ENCODE measurements at regions not wholly inside any gene's neighbourhood (a gene's known extent, or its start where the extent isn't known, plus 50 kb on each side); places are given as distances from the start of the nearest gene placed in this dataset.

DNA sequence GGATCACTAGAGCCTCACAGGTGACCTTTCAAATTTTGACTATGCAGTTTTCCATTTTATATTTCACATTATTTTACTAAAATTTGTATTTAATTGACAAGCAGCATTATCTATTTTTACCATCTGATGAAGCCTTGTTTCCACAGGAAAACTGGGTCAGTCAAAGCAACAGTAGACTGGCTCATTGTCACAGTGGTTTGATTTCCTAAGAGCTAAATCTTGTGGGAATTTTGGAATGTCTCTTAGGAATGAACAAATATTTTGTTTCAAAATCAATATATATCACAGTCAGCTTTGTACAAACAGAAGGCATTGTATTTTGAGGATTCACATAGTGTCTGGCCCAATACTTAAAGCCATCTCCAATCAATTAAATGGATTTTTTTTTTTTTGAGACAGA, 152.6 kb upstream of the RNPC3 start:
- Histone ChIP-seq H3K27me3 (ENCODE audit: insufficient read depth, poor library complexity, severe bottlenecking) (no peaks in the 10 kb centered on the region), H3K4me1 (ENCODE audit: insufficient read depth, poor library complexity, severe bottlenecking) (no peaks in the 10 kb centered on the region), H3K36me3 (ENCODE audit: low read depth) (no peaks in the 10 kb centered on the region), H3K9me3 (ENCODE audit: severe bottlenecking) (no peaks in the 10 kb centered on the region), H3K4me3 (ENCODE audit: severe bottlenecking) (no peak overlapping the region), H3K27ac (ENCODE audit: poor library complexity, severe bottlenecking) (no peak overlapping the region)
- TF ChIP-seq, protein P1, sequence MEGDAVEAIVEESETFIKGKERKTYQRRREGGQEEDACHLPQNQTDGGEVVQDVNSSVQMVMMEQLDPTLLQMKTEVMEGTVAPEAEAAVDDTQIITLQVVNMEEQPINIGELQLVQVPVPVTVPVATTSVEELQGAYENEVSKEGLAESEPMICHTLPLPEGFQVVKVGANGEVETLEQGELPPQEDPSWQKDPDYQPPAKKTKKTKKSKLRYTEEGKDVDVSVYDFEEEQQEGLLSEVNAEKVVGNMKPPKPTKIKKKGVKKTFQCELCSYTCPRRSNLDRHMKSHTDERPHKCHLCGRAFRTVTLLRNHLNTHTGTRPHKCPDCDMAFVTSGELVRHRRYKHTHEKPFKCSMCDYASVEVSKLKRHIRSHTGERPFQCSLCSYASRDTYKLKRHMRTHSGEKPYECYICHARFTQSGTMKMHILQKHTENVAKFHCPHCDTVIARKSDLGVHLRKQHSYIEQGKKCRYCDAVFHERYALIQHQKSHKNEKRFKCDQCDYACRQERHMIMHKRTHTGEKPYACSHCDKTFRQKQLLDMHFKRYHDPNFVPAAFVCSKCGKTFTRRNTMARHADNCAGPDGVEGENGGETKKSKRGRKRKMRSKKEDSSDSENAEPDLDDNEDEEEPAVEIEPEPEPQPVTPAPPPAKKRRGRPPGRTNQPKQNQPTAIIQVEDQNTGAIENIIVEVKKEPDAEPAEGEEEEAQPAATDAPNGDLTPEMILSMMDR (IDR thresholded peaks at IDR 0.05; ENCODE audit: poor library complexity, severe bottlenecking) = no peak
- DNase-seq (ENCODE audit: low spot score) = no peak
- no peak for ATAC-seq (ENCODE audit: low read depth)

DNA sequence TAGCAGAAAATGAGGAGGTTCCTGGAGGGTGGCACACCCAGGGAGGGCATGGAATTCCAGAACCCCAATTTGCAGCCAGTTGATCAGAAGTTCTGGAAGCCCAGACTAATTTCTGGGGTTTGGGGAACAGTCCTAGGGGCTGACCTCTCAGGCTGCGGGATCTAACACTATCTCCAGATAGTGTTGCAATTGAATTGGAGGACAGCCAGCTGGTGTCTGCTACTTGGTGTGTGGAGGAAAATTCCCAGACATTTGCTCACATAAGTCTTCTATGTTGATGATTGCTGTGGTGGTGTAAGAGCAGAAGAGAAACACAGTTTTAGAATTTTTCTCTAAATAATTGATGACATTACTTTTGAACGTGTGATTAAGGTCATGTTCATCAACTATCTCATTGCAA, 154.3 kb upstream of the RNPC3 start:
- peak overlapping the region; percentile 29 for H3K27ac ChIP-seq (ENCODE audit: poor library complexity, severe bottlenecking)
- H3K4me1 ChIP-seq (ENCODE audit: insufficient read depth, poor library complexity, severe bottlenecking) = no peaks in the 10 kb centered on the region
- H3K9me3 ChIP-seq (ENCODE audit: severe bottlenecking) = no peaks in the 10 kb centered on the region
- TF ChIP-seq, protein P1 (IDR thresholded peaks at IDR 0.05; ENCODE audit: poor library complexity, severe bottlenecking) = no peak
- H3K4me3 ChIP-seq (ENCODE audit: severe bottlenecking) = no peak overlapping the region
- no peaks in the 10 kb centered on the region for H3K36me3 ChIP-seq (ENCODE audit: low read depth)
- peak; percentile 44; the same call in 2 of the 3 replicates for ATAC-seq (ENCODE audit: low read depth)
- H3K27me3 ChIP-seq (ENCODE audit: insufficient read depth, poor library complexity, severe bottlenecking) = no peaks in the 10 kb centered on the region
- no peak for DNase-seq (ENCODE audit: low spot score)

DNA sequence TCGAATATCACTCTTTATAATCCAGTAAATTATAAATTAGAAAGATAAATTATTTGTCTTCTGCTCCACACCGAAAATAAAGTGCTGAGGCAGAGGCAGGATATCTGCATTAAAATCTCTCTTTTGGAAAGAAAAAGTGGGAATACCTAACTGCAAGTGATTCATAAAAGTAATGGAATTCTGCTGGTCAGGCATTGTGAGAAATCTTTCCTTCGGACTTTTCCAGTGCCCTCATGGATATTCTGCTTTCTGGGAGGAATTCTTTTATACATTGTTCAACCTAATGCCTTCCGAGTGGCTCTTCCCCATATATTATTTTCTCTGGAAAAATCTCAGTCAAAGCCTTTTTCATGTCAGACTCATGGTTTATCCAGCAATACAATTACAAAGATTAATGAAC, 158.3 kb upstream of the RNPC3 start:
- H3K4me3 ChIP-seq (ENCODE audit: severe bottlenecking) = no peak overlapping the region
- DNase-seq (ENCODE audit: low spot score) (no peak), ATAC-seq (ENCODE audit: low read depth) (no peak)
- no peaks in the 10 kb centered on the region for H3K4me1 ChIP-seq (ENCODE audit: insufficient read depth, poor library complexity, severe bottlenecking)
- TF ChIP-seq, protein P1 (IDR thresholded peaks at IDR 0.05; ENCODE audit: poor library complexity, severe bottlenecking) = no peak
- no peaks in the 10 kb centered on the region for H3K9me3 ChIP-seq (ENCODE audit: severe bottlenecking)
- no peaks in the 10 kb centered on the region for H3K27me3 ChIP-seq (ENCODE audit: insufficient read depth, poor library complexity, severe bottlenecking)
- no peaks in the 10 kb centered on the region for H3K36me3 ChIP-seq (ENCODE audit: low read depth)
- H3K27ac ChIP-seq (ENCODE audit: poor library complexity, severe bottlenecking) = no peak overlapping the region

DNA sequence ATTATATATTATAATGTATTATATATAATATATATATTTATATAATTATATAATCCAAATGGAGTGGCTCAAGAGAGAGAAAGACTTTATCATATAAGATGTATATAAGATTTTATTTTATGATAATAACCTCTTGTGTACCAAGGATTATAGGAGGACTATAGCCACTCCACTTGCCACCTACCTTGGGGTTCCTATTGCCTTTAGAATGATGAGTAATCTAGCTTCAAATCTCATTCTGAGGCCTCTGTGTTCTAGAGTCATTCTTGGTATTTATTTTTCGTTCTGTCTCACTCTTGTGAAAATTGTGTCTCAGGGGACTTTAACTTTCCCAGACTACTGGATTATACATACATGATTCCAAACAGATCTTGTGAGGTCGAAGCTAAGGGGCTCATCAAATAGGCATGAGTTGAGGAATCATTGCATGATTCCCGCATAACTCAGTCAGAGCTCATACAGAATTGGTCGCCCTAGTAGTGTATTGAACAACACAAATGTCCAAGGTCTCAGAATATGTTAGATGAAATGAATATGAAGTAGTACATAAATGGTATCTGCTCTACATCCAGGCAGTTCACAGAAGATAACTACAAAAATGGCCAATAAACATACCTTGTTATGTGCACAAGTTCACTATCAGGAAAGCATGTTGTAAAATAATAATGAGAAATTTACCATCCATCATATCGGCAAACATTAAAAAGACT, 159.5 kb upstream of the RNPC3 start:
- H3K4me1 ChIP-seq (ENCODE audit: insufficient read depth, poor library complexity, severe bottlenecking) = no peaks in the 10 kb centered on the region
- H3K36me3 ChIP-seq (ENCODE audit: low read depth) = no peaks in the 10 kb centered on the region
- no peak overlapping the region for H3K27ac ChIP-seq (ENCODE audit: poor library complexity, severe bottlenecking)
- no peaks in the 10 kb centered on the region for H3K27me3 ChIP-seq (ENCODE audit: insufficient read depth, poor library complexity, severe bottlenecking)
- H3K4me3 ChIP-seq (ENCODE audit: severe bottlenecking) = no peak overlapping the region
- ATAC-seq (ENCODE audit: low read depth) = no peak
- TF ChIP-seq, protein P1 (IDR thresholded peaks at IDR 0.05; ENCODE audit: poor library complexity, severe bottlenecking) = no peak
- no peak for DNase-seq (ENCODE audit: low spot score)
- H3K9me3 ChIP-seq (ENCODE audit: severe bottlenecking) = no peaks in the 10 kb centered on the region

DNA sequence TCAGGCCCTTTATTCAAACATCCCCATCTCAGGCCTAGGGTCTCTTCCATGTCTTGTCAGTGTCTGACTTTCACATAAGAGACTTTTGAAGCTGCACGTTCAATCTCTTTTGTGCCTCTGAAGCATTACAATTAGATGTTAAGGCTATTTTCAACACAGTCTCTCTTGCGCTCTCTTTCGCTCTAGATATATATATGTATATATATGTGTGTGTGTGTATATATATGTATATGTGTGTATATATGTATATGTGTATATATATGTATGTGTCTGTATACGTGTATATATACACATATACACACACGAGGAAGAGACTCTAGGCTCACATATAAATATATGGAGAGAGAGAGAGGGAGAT, 162.5 kb upstream of the RNPC3 start:
- no peaks in the 10 kb centered on the region for H3K4me1 ChIP-seq (ENCODE audit: insufficient read depth, poor library complexity, severe bottlenecking)
- TF ChIP-seq, protein P1 (IDR thresholded peaks at IDR 0.05; ENCODE audit: poor library complexity, severe bottlenecking) = no peak
- ATAC-seq (ENCODE audit: low read depth) (no peak), DNase-seq (ENCODE audit: low spot score) (no peak)
- H3K9me3 ChIP-seq (ENCODE audit: severe bottlenecking) = no peaks in the 10 kb centered on the region
- H3K27ac ChIP-seq (ENCODE audit: poor library complexity, severe bottlenecking) = no peak overlapping the region
- no peaks in the 10 kb centered on the region for H3K36me3 ChIP-seq (ENCODE audit: low read depth)
- H3K27me3 ChIP-seq (ENCODE audit: insufficient read depth, poor library complexity, severe bottlenecking) = no peaks in the 10 kb centered on the region
- no peak overlapping the region for H3K4me3 ChIP-seq (ENCODE audit: severe bottlenecking)

All from RWPE2 (cell line).